HepG2 (cell line): ENCODE measurements at regions not wholly inside any gene's neighbourhood (a gene's known extent, or its start where the extent isn't known, plus 50 kb on each side); places are given as distances from the start of the nearest gene placed in this dataset.

ENCODE experiments used
- ATAC-seq: fragments of 200-7000 bp; cut with Tn5 transposase; 3 replicates; pipeline ENCODE4 v1.9.1; 2020; ENCODE audit warnings: mild to moderate bottlenecking, moderate library complexity
- BruUV-seq: library from RNA; stranded (reverse); fragments of 400-500 nt; replicated peaks from 2 replicates; lab custom pipeline; 2021; lab: Mats Ljungman, UMichigan
- CTCF ChIA-PET: fragments of 300-600 bp; formaldehyde crosslinking; extraction: SDS; loops from one replicate; lab custom pipeline; 2021; ENCODE audit warnings: low total read pairs, inconsistent platforms, low intra/inter-chr PET ratio; lab: Yijun Ruan, JAX
- POLR2A ChIA-PET: fragments of 350-600 bp; sonication (Branson Sonifier 250); formaldehyde crosslinking; loops from one replicate; lab custom pipeline; 2020; ENCODE audit warnings: antibody characterized with exemption, inconsistent platforms; lab: Yijun Ruan, JAX
- DNase-seq: peaks from one replicate; pipeline ENCODE4 v3.0.0-alpha.2; 2015; ENCODE audit warnings: low spot score
- FAIRE-seq: peaks from 3 replicates; lab custom pipeline; 2011; peaks lifted over from hg19 to GRCh38; lab: Jason Lieb, UNC
- H2AFZ ChIP-seq: one replicate; pipeline ENCODE4 v1.6.1; 2011; ENCODE audit warnings: low read length, inconsistent platforms
- H3K27ac ChIP-seq: fragments of 300-600 bp; 3 replicates; pipeline ENCODE4 v1.8.0; 2011; ENCODE audit warnings: mixed run types, mild to moderate bottlenecking, mixed read lengths, low read length, inconsistent platforms; ENCODE audit not compliant: insufficient read depth; ENCODE audit errors: extremely low read length
- H3K27me3 ChIP-seq, 2 experiments: fragments of 200-600 bp in 1 of 2; 2 replicates in 1 of 2; 3 replicates in 1 of 2; pipeline versions ENCODE4 v1.6.0 to v1.8.0; 2011; ENCODE audit warnings: low read length in 2 of 2, mild to moderate bottlenecking in 2 of 2, moderate library complexity in 2 of 2, inconsistent platforms in 1 of 2; ENCODE audit not compliant: insufficient read depth in 2 of 2, control insufficient read depth in 1 of 2
- H3K36me3 ChIP-seq, 2 experiments: fragments of 200-600 bp in 1 of 2; replicated peaks in 1 of 2; 2 replicates in 1 of 2; 3 replicates in 1 of 2; pipeline versions ENCODE4 v1.5.1 to v1.8.0; 2011; ENCODE audit warnings: low read length in 2 of 2, inconsistent platforms in 1 of 2; ENCODE audit not compliant: insufficient read depth in 2 of 2, control insufficient read depth in 1 of 2
- H3K4me1 ChIP-seq: 2 replicates; pipeline ENCODE4 v1.5.1; 2012; ENCODE audit warnings: low read length, inconsistent platforms; ENCODE audit not compliant: insufficient read depth
- H3K4me2 ChIP-seq: 2 replicates; pipeline ENCODE4 v1.6.0; 2011; ENCODE audit warnings: low read depth, low read length, inconsistent platforms
- H3K4me3 ChIP-seq, 3 experiments: fragments of 200-600 bp in 1 of 3; sonication (generic), shearing (Covaris generic) in 1 of 3; replicated peaks in 1 of 3; 2 replicates each; pipeline ENCODE4 v1.5.1; 2011 to 2016; ENCODE audit warnings: low read length in 3 of 3, inconsistent platforms in 2 of 3, low read depth in 2 of 3, mild to moderate bottlenecking in 2 of 3, control low read depth in 1 of 3, mixed read lengths in 1 of 3; ENCODE audit not compliant: insufficient read depth in 1 of 3
- H3K79me2 ChIP-seq: one replicate; pipeline ENCODE4 v1.6.1; 2011; ENCODE audit warnings: low read length, inconsistent platforms; ENCODE audit not compliant: insufficient read depth
- H3K9ac ChIP-seq: 2 replicates; pipeline ENCODE4 v1.6.0; 2011; ENCODE audit warnings: mild to moderate bottlenecking, low read depth, low read length, inconsistent platforms; ENCODE audit not compliant: insufficient read depth
- H3K9me3 ChIP-seq: 2 replicates; pipeline ENCODE4 v1.5.1; 2012; ENCODE audit warnings: mild to moderate bottlenecking, low read length
- H4K20me1 ChIP-seq: 2 replicates; pipeline ENCODE4 v1.6.0; 2011; ENCODE audit warnings: inconsistent platforms, mild to moderate bottlenecking, low read length, moderate library complexity; ENCODE audit not compliant: insufficient read depth
- DR1 ChIP-seq: sonication (generic); formaldehyde crosslinking; IDR thresholded peaks from 2 replicates; pipeline ENCODE4 v1.8.0; 2021; ENCODE audit warnings: mild to moderate bottlenecking, missing genetic modification reagents, inconsistent platforms
- ELF3 ChIP-seq: IDR thresholded peaks from 2 replicates; pipeline ENCODE4 v1.6.1; 2016; ENCODE audit warnings: missing genetic modification reagents, missing compliant biosample characterization
- IKZF5 ChIP-seq: IDR thresholded peaks from 2 replicates; pipeline ENCODE4 v1.6.1; 2018; ENCODE audit warnings: missing genetic modification reagents, mild to moderate bottlenecking, missing compliant biosample characterization
- JUNB ChIP-seq: sonication (generic); formaldehyde crosslinking; IDR thresholded peaks from 2 replicates; pipeline ENCODE4 v1.8.0; 2022; ENCODE audit warnings: missing genetic modification reagents, mild to moderate bottlenecking, borderline replicate concordance
- MEIS1 ChIP-seq: sonication (generic); formaldehyde crosslinking; IDR thresholded peaks from 2 replicates; pipeline ENCODE4 v1.9.0; 2021; ENCODE audit warnings: mild to moderate bottlenecking, missing genetic modification reagents, moderate library complexity, borderline replicate concordance
- PATZ1 ChIP-seq: sonication (generic); formaldehyde crosslinking; IDR thresholded peaks from 2 replicates; pipeline ENCODE4 v1.4.0; 2020; ENCODE audit warnings: missing genetic modification reagents
- SAFB2 ChIP-seq: sonication (generic); formaldehyde crosslinking; IDR thresholded peaks from 2 replicates; pipeline ENCODE4 v1.5.1; 2020; ENCODE audit warnings: missing genetic modification reagents, low read depth, mild to moderate bottlenecking, borderline replicate concordance
- TCF7 ChIP-seq: sonication (generic); IDR thresholded peaks from 2 replicates; pipeline ENCODE4 v1.6.1; 2016; ENCODE audit warnings: antibody characterized with exemption, low read depth
- ZNF549 ChIP-seq: sonication (generic); formaldehyde crosslinking; IDR thresholded peaks from 2 replicates; pipeline ENCODE4 v1.5.0; 2020; ENCODE audit warnings: missing genetic modification reagents
- ZNF777 ChIP-seq: sonication (generic); formaldehyde crosslinking; IDR thresholded peaks from 2 replicates; pipeline ENCODE4 v1.4.0; 2020; ENCODE audit warnings: missing genetic modification reagents
- WGBS: methylation state at CpG from one replicate; pipeline ENCODE4 v1.1.6; 2017; ENCODE audit warnings: low lambda C conversion rate; 5-methylcytosine and 5-hydroxymethylcytosine counted together
- in situ Hi-C: cut with HindIII; loops from 2 replicates; pipeline ENCODE4 v1.10.0; 2017; ENCODE audit warnings: low pct_unique_long_range_greater_than_20kb; ENCODE audit not compliant: extremely low pct_ligation_motif_present
- intact Hi-C: fragments of 100-400 bp; cut with micrococcal nuclease; formaldehyde crosslinking; loops from one replicate; pipeline ENCODE4 v1.10.0; 2022; ENCODE audit not compliant: unreplicated experiment

- CTCF ChIA-PET = no interaction called here
- Histone ChIP-seq H3K9ac (no peak overlapping the region), H3K27ac (no peak overlapping the region), H4K20me1 (no peaks in the 10 kb centered on the region), H3K4me3 (no peak overlapping the region), H3K36me3 (no peaks in the 10 kb centered on the region), H3K4me1 (no peaks in the 10 kb centered on the region), H3K4me2 (no peak overlapping the region), H3K27me3 (no peaks in the 10 kb centered on the region), H2AFZ (no peak overlapping the region), H3K9me3 (no peaks in the 10 kb centered on the region), H3K79me2 (no peaks in the 10 kb centered on the region)
- no TSS peak for BruUV-seq
- POLR2A ChIA-PET = no interaction called here
- in situ Hi-C loops (no loop called here), intact Hi-C loops (no loop called here)
- WGBS = 0% methylated on average over 1 of the region's 1 CpG
- DNase-seq (no peak), ATAC-seq (no peak), FAIRE-seq (no peak)
- TF ChIP-seq ELF3 (CRISPR knock-in tag) = no peak
- TF ChIP-seq JUNB = no peak
- TF ChIP-seq ZNF549 = no peak
- TF ChIP-seq DR1 (CRISPR knock-in tag) = no peak
- no peak for TF ChIP-seq ZNF777 (CRISPR knock-in tag)
Observed at GRCh38 chr18:37967261-37967660, 401.7 kb upstream of the CELF4 start.

GRCh38 chr18:37965572-37965970 is 400.0 kb upstream of the CELF4 start:
- Histone ChIP-seq H3K79me2 (no peaks in the 10 kb centered on the region), H4K20me1 (no peaks in the 10 kb centered on the region), H3K27ac (no peak overlapping the region), H2AFZ (no peak overlapping the region), H3K9ac (no peak overlapping the region), H3K9me3 (no peaks in the 10 kb centered on the region), H3K36me3 (no peaks in the 10 kb centered on the region), H3K4me2 (no peak overlapping the region), H3K4me3 (no peak overlapping the region), H3K27me3 (no peaks in the 10 kb centered on the region), H3K4me1 (no peaks in the 10 kb centered on the region)
- ATAC-seq (no peak), FAIRE-seq (no peak), DNase-seq (no peak)
- BruUV-seq = no TSS peak
- TF ChIP-seq MEIS1 (no peak), SAFB2 (CRISPR knock-in tag) (no peak), TCF7 (no peak), IKZF5 (CRISPR knock-in tag) (no peak), PATZ1 (CRISPR knock-in tag) (no peak)
- POLR2A ChIA-PET = no interaction called here
- WGBS = 0% methylated on average over 1 of the region's 1 CpG
- CTCF ChIA-PET = no interaction called here
- in situ Hi-C loops = no loop called here
- intact Hi-C loops = no loop called here
